SKM-1 (cell line): ENCODE measurements at regions not wholly inside any gene's neighbourhood (a gene's known extent, or its start where the extent isn't known, plus 50 kb on each side); places are given as distances from the start of the nearest gene placed in this dataset.
"Not testable (repeated sequence)": the region's sequence is repeated elsewhere in the genome, so short reads cannot be mapped to it uniquely, and the experiment has no call there.

Source experiments
- DNase-seq: peaks from one replicate; lab custom pipeline; 2025; ENCODE audit not compliant: unreplicated experiment; lab: John Stamatoyannopoulos, UW

- no peak for DNase-seq
Measured at GRCh38 chr12:40431169-40431568, 206.4 kb downstream of the LRRK2 start.

DNA sequence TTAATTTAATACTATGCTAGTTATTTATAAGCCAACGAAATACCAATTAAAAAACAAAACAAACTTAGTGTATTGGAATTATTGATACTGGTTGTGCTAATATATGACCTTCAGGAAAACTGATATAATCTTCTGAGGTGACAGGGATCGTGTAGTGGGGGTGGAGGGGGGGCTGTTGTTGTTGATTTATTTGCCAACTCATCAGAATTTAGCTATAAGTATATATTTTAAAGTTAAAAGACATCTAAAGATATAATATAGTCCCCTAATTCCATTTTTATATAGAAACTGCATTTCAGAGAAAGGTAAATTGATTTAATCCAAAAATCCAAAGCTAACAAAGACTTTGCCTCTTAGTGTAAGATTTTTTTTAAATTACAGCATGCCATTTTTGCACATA lies 210.5 kb downstream of the LRRK2 start:
- no peak for DNase-seq

- no peak for DNase-seq
Measured at GRCh38 chr12:40435951-40436350, 211.2 kb downstream of the LRRK2 start.

DNA sequence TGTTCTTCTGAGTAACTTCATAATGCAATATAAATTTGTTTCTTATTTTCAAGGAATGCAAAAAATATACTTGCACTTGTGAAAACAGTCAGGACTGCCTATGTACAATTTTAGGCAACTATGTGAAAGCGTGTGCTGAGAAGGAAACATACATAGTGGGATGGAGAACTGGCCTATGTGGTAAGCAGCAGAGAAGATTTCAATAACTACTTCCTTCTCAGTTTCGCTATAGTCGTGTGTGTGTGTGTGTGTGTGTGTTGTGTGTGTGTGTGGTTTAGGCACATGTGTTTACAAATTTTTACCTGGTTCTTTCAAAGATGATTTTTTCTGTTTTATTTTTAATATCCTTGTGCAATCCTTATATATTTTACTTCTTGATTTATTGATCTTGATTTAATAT lies 211.8 kb downstream of the LRRK2 start:
- DNase-seq, result no peak

GRCh38 chr12:40439771-40440492 lies 215.1 kb downstream of the LRRK2 start:
- DNase-seq, result no peak

DNA sequence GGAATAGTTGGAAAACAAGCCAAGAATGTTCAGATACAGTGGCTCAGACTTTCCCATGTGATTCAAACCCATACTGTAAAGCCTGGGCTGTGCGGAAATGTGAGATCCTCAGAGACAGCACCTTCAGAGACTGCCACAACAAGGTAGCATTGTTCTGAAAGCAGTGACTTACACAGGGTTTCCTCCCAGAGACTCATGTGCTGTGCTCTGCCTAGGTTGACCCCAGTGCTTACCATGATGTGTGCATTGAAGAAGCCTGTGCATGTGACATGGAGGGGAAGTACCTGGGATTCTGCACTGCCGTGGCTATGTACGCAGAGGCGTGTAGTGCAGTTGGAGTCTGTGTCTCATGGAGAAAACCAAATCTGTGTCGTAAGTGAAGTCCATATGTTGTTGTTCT lies 219.4 kb downstream of the LRRK2 start:
- DNase-seq, result no peak

GRCh38 chr12:40446385-40446784 lies 221.6 kb downstream of the LRRK2 start:
- DNase-seq, result peak; percentile 3

DNA sequence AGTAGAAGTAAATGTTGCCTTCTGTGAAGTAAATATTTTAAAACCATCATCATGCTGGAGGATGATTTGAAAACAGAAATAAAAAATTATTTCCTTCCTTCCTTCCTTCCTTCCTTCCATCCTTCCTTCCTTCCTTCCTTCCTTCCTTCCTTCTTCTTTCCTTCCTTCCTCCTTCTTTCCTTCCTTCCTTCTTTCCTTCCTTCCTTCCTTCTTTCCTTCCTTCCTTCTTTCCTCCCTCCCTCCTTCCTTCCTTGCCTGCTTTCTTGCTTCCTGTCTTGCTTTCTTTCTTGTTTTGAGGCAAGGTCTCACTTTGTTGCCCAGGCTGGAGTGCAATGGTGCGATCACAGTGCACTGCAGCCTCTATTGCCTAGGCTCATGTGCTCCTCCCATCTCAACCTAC lies 223.7 kb downstream of the LRRK2 start:
- DNase-seq, result not testable (repeated sequence)

GRCh38 chr12:40451661-40452060 lies 226.9 kb downstream of the LRRK2 start:
- DNase-seq, result no peak

DNA sequence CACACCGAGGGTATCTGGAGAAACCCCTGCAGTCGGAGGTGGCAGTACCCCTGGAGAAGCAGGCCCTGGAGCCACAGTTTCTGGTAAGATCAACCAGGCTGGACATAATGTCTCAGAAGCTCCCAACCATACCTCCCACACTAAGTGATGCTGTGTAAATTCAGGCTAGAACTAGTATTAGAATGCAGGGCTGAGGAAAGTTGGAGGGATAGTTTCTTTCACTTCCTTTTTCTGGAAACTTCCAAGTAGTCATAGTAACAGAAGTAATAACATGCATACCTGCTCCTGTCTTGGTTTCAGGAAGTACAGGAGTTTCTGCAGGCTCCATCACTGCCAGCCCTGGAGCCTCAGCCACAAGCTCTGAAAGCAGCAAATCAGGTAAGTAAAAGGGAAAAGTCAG lies 228.1 kb upstream of the CNTN1 start:
- DNase-seq, result no peak

GRCh38 chr12:40469736-40470135 lies 222.5 kb upstream of the CNTN1 start:
- DNase-seq, result no peak

DNA sequence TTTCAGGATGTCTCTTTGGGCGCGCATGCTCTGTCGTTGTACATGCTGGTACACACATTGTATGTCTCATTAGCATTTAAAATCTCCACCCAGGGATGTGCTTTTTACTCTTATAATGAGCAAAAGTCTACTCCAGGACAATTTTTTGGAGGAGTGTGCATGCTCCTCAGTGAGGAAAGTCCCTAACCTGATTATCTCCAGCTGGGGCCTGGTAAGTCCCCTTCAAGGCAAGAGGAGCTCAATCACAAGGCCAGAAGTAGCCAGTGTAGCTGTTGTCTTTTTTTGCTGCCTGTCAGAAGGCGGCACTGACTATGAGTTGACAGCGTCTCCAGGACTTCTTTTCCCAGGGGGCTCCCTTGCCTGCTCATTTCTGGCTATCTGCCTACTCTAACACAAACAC lies 218.3 kb upstream of the CNTN1 start:
- no peak for DNase-seq

- no peak for DNase-seq
Measured at GRCh38 chr12:40474630-40475029, 217.6 kb upstream of the CNTN1 start.

DNA sequence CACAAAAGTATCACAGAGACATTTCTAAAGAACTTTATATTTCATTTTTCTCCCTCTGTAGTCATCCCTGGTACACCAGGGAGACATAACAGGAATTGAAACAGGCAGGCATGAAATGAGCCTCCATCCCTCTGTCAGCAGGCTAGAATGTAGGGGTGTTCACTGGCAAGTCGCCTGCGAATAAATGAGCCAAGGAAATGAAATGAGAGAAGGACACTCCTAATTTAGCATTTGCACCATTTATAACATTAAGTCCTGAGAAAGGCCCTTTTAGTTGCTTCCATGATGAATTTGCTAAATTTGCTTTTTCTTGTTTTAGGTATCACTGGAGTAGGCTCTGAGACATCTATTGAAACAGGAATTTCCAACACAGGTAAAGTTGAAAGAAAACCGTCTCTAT lies 192.4 kb upstream of the CNTN1 start:
- no peak for DNase-seq

DNA sequence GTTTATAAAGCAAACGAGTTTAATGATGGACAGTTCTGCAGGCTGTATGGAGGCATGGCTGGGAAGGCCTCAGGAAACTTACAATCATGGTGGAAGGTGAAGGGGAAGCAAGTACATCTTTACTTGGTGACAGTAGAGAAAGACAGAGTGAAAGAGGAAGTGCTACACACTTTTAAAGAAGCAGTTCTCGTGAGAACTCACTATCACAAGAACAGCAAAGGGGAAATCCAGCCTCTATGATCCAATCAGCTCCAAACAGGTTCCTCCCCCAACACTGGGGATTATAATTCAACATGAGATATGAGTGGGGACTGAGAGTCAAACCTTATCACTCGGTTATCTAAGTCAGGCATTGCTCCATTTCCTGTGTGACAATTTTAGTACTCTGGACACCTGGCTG lies 189.9 kb upstream of the CNTN1 start:
- DNase-seq, result no peak

DNA sequence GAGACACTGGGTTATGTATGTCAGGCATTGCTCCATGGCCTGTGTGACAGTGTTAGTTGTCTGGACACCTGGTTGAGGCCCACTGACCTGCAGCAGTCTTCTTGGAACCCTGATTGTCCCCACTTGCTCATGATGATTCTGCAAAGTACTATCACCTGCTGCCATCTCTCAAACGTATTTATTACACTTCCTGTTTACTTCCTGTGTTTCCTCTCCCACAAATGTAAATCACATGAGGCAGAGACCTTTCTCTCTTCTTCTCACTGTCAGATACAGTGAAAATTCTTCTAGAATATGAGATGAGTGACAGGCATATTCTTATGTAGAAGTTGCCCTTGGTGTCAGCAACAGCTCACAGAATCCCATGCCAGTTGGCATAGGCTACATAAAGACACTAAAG lies 186.9 kb upstream of the CNTN1 start:
- DNase-seq, result no peak

- DNase-seq, result no peak
Measured at GRCh38 chr12:40508421-40508820, 183.8 kb upstream of the CNTN1 start.

- DNase-seq, result no peak
Measured at GRCh38 chr12:40511341-40511740, 180.9 kb upstream of the CNTN1 start.

GRCh38 chr12:40515041-40515816 lies 177.0 kb upstream of the CNTN1 start:
- DNase-seq, result no peak

- no peak for DNase-seq
Measured at GRCh38 chr12:40522837-40523236, 169.4 kb upstream of the CNTN1 start.

GRCh38 chr12:40525054-40525453 lies 167.2 kb upstream of the CNTN1 start:
- no peak for DNase-seq

- DNase-seq, result no peak
Measured at GRCh38 chr12:40534828-40535227, 157.4 kb upstream of the CNTN1 start.

- DNase-seq, result no peak
Measured at GRCh38 chr12:40551466-40551865, 140.8 kb upstream of the CNTN1 start.
